ENCODE measurements at regions not wholly inside any gene's neighbourhood (a gene's known extent, or its start where the extent isn't known, plus 50 kb on each side); places are given as distances from the start of the nearest gene placed in this dataset.

- no peak for DNase-seq (ENCODE audit: low read depth)
- no peak for TF ChIP-seq CTCF (conservative IDR thresholded peaks at IDR 0.05; ENCODE audit: low read length)
Measured at GRCh38 chr13:73954808-73955207, 179.4 kb downstream of the KLF12 start.

GRCh38 chr13:73952648-73953047 lies 181.6 kb downstream of the KLF12 start:
- no peak overlapping the region for H3K4me3 ChIP-seq (ENCODE audit: low read length)
- TF ChIP-seq CTCF (conservative IDR thresholded peaks at IDR 0.05; ENCODE audit: low read length) = no peak
- peak; percentile 17 for DNase-seq (ENCODE audit: low read depth)

More at GRCh38 chr13:73954808-73955207, 179.4 kb downstream of the KLF12 start:
- H3K4me3 ChIP-seq (ENCODE audit: low read length) = no peak overlapping the region

GRCh38 chr13:73948848-73949529 lies 185.2 kb downstream of the KLF12 start:
- no peak overlapping the region for H3K4me3 ChIP-seq (ENCODE audit: low read length)
- no peak for TF ChIP-seq CTCF (conservative IDR thresholded peaks at IDR 0.05; ENCODE audit: low read length)

GRCh38 chr13:73945871-73946270 lies 188.3 kb downstream of the KLF12 start:
- TF ChIP-seq CTCF (conservative IDR thresholded peaks at IDR 0.05; ENCODE audit: low read length) = no peak
- peak; percentile 12 for DNase-seq (ENCODE audit: low read depth)
- H3K4me3 ChIP-seq (ENCODE audit: low read length) = no peak overlapping the region

More at GRCh38 chr13:73948848-73949529, 185.2 kb downstream of the KLF12 start:
- no peak for DNase-seq (ENCODE audit: low read depth)

GRCh38 chr13:73945382-73945781 lies 188.8 kb downstream of the KLF12 start:
- H3K4me3 ChIP-seq (ENCODE audit: low read length) = no peak overlapping the region
- no peak for TF ChIP-seq CTCF (conservative IDR thresholded peaks at IDR 0.05; ENCODE audit: low read length)
- DNase-seq (ENCODE audit: low read depth) = no peak

- TF ChIP-seq CTCF (conservative IDR thresholded peaks at IDR 0.05; ENCODE audit: low read length) = no peak
- DNase-seq (ENCODE audit: low read depth) = no peak
- H3K4me3 ChIP-seq (ENCODE audit: low read length) = no peak overlapping the region
Measured at GRCh38 chr13:73943965-73944233, 190.3 kb downstream of the KLF12 start.

- no peak for DNase-seq (ENCODE audit: low read depth)
- TF ChIP-seq CTCF (conservative IDR thresholded peaks at IDR 0.05; ENCODE audit: low read length) = no peak
- no peak overlapping the region for H3K4me3 ChIP-seq (ENCODE audit: low read length)
Measured at GRCh38 chr13:73943137-73943964, 190.9 kb downstream of the KLF12 start.

All from AG10803 (cell line).